GM18502 (cell line): ENCODE measurements at regions not wholly inside any gene's neighbourhood (a gene's known extent, or its start where the extent isn't known, plus 50 kb on each side); places are given as distances from the start of the nearest gene placed in this dataset.
"Not testable (repeated sequence)": the region's sequence is repeated elsewhere in the genome, so short reads cannot be mapped to it uniquely, and the experiment has no call there.

Experiments
- ATAC-seq: cut with Tn5 transposase; IDR thresholded peaks from one replicate; pipeline ENCODE4 v1.9.1; 2021; ENCODE audit warnings: mild to moderate bottlenecking; ENCODE audit not compliant: unreplicated experiment, poor library complexity

- no peak for ATAC-seq
Observed at GRCh38 chr3:27565201-27565852, 81.1 kb upstream of the SLC4A7 start.

- ATAC-seq, result no peak
Observed at GRCh38 chr3:27561576-27561975, 77.4 kb upstream of the SLC4A7 start.

GRCh38 chr3:27560484-27561056 lies 76.4 kb upstream of the SLC4A7 start:
- ATAC-seq, result no peak

- ATAC-seq, result no peak
Observed at GRCh38 chr3:27559835-27560234, 75.7 kb upstream of the SLC4A7 start.

- ATAC-seq, result no peak
Observed at GRCh38 chr3:27559381-27559780, 75.2 kb upstream of the SLC4A7 start.

GRCh38 chr3:27557411-27557810 lies 73.2 kb upstream of the SLC4A7 start:
- no peak for ATAC-seq

- no peak for ATAC-seq
Observed at GRCh38 chr3:27556887-27557286, 72.7 kb upstream of the SLC4A7 start.

- ATAC-seq, result no peak
Observed at GRCh38 chr3:27554706-27555105, 70.5 kb upstream of the SLC4A7 start.

GRCh38 chr3:27553886-27554540 lies 69.8 kb upstream of the SLC4A7 start:
- ATAC-seq, result no peak

GRCh38 chr3:27552708-27553107 lies 68.5 kb upstream of the SLC4A7 start:
- ATAC-seq, result not testable (repeated sequence)

GRCh38 chr3:27551413-27551812 lies 67.2 kb upstream of the SLC4A7 start:
- ATAC-seq, result not testable (repeated sequence)

GRCh38 chr3:27545061-27545460 lies 60.9 kb upstream of the SLC4A7 start:
- no peak for ATAC-seq

- ATAC-seq, result no peak
Observed at GRCh38 chr3:27544372-27544865, 60.2 kb upstream of the SLC4A7 start.

GRCh38 chr3:27542476-27542875 lies 58.3 kb upstream of the SLC4A7 start:
- ATAC-seq, result no peak

GRCh38 chr3:27540231-27540630 lies 56.0 kb upstream of the SLC4A7 start:
- ATAC-seq, result no peak

GRCh38 chr3:27536491-27536890 lies 52.3 kb upstream of the SLC4A7 start:
- ATAC-seq, result no peak

GRCh38 chr3:27535809-27536392 lies 51.7 kb upstream of the SLC4A7 start:
- ATAC-seq, result no peak

- peak; percentile 79 for ATAC-seq
Observed at GRCh38 chr3:27533718-27534573, 49.8 kb upstream of the SLC4A7 start.
